OCI-LY7 (cell line): ENCODE measurements at regions not wholly inside any gene's neighbourhood (a gene's known extent, or its start where the extent isn't known, plus 50 kb on each side); places are given as distances from the start of the nearest gene placed in this dataset.

Source experiments
- BruUV-seq: library from RNA; stranded (reverse); fragments of 400-500 nt; replicated peaks from 2 replicates; lab custom pipeline; 2021; lab: Mats Ljungman, UMichigan
- CTCF ChIA-PET: fragments of 300-600 bp; sonication (Branson Sonifier 250); formaldehyde crosslinking; loops from one replicate; lab custom pipeline; 2022; ENCODE audit warnings: antibody characterized with exemption; ENCODE audit not compliant: unreplicated experiment; lab: Charles Lee
- POLR2A ChIA-PET: fragments of 300-600 bp; sonication (Branson Sonifier 250); formaldehyde crosslinking; loops from one replicate; lab custom pipeline; 2022; ENCODE audit warnings: antibody characterized with exemption; lab: Charles Lee
- DNase-seq: peaks from one replicate; pipeline ENCODE4 v3.0.0-alpha.2; 2015; ENCODE audit warnings: low spot score
- H2AFZ ChIP-seq: fragments of 200-600 bp; sonication (generic), shearing (Covaris generic); 2 replicates; pipeline ENCODE4 v1.6.1; 2014; ENCODE audit warnings: mild to moderate bottlenecking, antibody characterized with exemption, low read length, moderate library complexity
- H3K27ac ChIP-seq: fragments of 200-600 bp; sonication (generic); 2 replicates; pipeline ENCODE4 v1.5.1; 2014; ENCODE audit warnings: mixed run types, low read depth, mild to moderate bottlenecking, moderate library complexity, low read length, inconsistent platforms; ENCODE audit not compliant: poor library complexity, severe bottlenecking
- H3K36me3 ChIP-seq: fragments of 200-600 bp; sonication (generic); 2 replicates; pipeline ENCODE4 v1.6.1; 2014; ENCODE audit warnings: mild to moderate bottlenecking, antibody characterized with exemption, low read length, moderate library complexity, mixed read lengths; ENCODE audit not compliant: insufficient read depth
- H3K4me1 ChIP-seq: fragments of 200-600 bp; sonication (generic); 2 replicates; pipeline ENCODE4 v1.5.1; 2014; ENCODE audit warnings: mild to moderate bottlenecking, low read length; ENCODE audit not compliant: insufficient read depth, poor library complexity, severe bottlenecking
- H3K4me2 ChIP-seq: fragments of 200-600 bp; sonication (generic); 2 replicates; pipeline ENCODE4 v1.6.1; 2014; ENCODE audit warnings: mild to moderate bottlenecking, low read length
- H3K4me3 ChIP-seq: fragments of 200-600 bp; sonication (generic); 2 replicates; pipeline ENCODE4 v1.5.1; 2014; ENCODE audit warnings: mild to moderate bottlenecking, low read depth, low read length; ENCODE audit not compliant: poor library complexity, severe bottlenecking
- H3K79me2 ChIP-seq: fragments of 200-600 bp; sonication (generic); 2 replicates; pipeline ENCODE4 v1.6.1; 2016; ENCODE audit warnings: low read depth, mild to moderate bottlenecking, low read length, moderate library complexity, mixed read lengths; ENCODE audit not compliant: insufficient read depth
- H3K9me2 ChIP-seq: fragments of 200-600 bp; sonication (generic); 2 replicates; pipeline ENCODE4 v1.6.1; 2016; ENCODE audit warnings: mild to moderate bottlenecking, low read length, mixed read lengths; ENCODE audit not compliant: insufficient read depth
- H3K9me3 ChIP-seq: fragments of 200-600 bp; sonication (generic); 2 replicates; pipeline ENCODE4 v1.6.1; 2014; ENCODE audit warnings: mild to moderate bottlenecking, mixed run types, low read length, mixed read lengths
- H4K20me1 ChIP-seq: fragments of 200-600 bp; sonication (generic); 2 replicates; pipeline ENCODE4 v1.6.1; 2014; ENCODE audit warnings: mild to moderate bottlenecking, antibody characterized with exemption, low read length, moderate library complexity, mixed read lengths; ENCODE audit not compliant: insufficient read depth
- EZH2phosphoT487 ChIP-seq: fragments of 200-600 bp; sonication (generic); IDR thresholded peaks from 2 replicates; pipeline ENCODE4 v1.6.1; 2018; ENCODE audit warnings: low read depth, borderline replicate concordance, mild to moderate bottlenecking, mixed run types, antibody characterized with exemption, low read length, moderate library complexity, mixed read lengths
- intact Hi-C: fragments of 100-400 bp; cut with micrococcal nuclease; formaldehyde crosslinking; loops from one replicate; pipeline ENCODE4 v1.10.0; 2022; ENCODE audit not compliant: unreplicated experiment
- TF ChIP-seq, protein P1 (sequence below): fragments of 200-600 bp; sonication (generic); conservative IDR thresholded peaks from 2 replicates; pipeline ENCODE4 v1.5.1; 2014; ENCODE audit warnings: mild to moderate bottlenecking, antibody characterized with exemption, low read length, moderate library complexity, mixed read lengths

DNA sequence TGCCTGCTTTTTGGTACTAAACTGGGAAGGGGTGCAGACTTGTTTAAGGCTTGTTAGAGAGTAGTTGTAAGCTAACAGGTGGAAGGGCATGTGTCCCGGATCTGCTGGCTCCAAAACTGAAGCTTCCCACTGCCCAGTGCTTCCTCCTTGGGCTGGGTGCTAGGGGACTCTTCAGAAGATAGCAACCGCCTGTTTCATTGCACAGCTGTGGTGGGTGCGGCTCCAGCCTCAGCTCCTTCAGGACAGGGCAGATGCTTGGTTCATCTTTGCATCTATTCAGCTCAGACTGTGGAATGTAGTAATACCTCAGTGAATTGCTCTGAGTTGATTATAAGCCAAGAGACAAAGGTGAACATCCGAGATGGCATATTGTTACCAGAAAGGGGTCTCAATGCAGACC is 527.1 kb downstream of the TYW1 start:
- H3K9me3 ChIP-seq: no peaks in the 10 kb centered on the region
- DNase-seq: no peak
- H3K4me1 ChIP-seq: no peaks in the 10 kb centered on the region
- no peak overlapping the region for H3K27ac ChIP-seq
- no peaks in the 10 kb centered on the region for H4K20me1 ChIP-seq
- BruUV-seq: no TSS peak
- intact Hi-C loops: no loop called here
- no peaks in the 10 kb centered on the region for H3K36me3 ChIP-seq
- no peaks in the 10 kb centered on the region for H3K9me2 ChIP-seq
- H3K4me3 ChIP-seq: no peak overlapping the region
- ChIA-PET POLR2A (no interaction called here), CTCF (no interaction called here)
- H3K4me2 ChIP-seq: no peak overlapping the region
- no peak for TF ChIP-seq EZH2phosphoT487
- TF ChIP-seq, protein P1, sequence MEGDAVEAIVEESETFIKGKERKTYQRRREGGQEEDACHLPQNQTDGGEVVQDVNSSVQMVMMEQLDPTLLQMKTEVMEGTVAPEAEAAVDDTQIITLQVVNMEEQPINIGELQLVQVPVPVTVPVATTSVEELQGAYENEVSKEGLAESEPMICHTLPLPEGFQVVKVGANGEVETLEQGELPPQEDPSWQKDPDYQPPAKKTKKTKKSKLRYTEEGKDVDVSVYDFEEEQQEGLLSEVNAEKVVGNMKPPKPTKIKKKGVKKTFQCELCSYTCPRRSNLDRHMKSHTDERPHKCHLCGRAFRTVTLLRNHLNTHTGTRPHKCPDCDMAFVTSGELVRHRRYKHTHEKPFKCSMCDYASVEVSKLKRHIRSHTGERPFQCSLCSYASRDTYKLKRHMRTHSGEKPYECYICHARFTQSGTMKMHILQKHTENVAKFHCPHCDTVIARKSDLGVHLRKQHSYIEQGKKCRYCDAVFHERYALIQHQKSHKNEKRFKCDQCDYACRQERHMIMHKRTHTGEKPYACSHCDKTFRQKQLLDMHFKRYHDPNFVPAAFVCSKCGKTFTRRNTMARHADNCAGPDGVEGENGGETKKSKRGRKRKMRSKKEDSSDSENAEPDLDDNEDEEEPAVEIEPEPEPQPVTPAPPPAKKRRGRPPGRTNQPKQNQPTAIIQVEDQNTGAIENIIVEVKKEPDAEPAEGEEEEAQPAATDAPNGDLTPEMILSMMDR: no peak
- H2AFZ ChIP-seq: no peak overlapping the region
- no peaks in the 10 kb centered on the region for H3K79me2 ChIP-seq

DNA sequence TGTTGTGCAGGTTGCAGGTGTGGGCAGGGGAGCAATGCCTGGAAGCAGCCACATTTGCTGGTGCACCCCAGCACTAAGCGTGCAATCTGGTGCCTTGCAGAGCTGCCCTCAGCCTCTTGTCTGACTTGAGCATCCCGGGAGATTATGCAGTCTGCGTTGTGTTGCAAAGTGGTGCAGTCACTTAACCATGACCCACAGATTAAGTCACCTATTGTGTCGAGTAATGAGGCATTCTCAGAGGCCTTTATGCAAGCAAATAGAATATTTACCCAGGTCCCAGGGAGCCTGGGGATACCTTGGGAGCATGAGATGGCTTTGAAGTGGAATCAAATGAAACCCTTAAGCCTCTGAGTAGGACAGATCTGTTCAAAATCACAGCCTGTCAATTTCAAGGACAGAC is 529.0 kb downstream of the TYW1 start:
- BruUV-seq: no TSS peak
- Histone ChIP-seq H3K4me2 (no peak overlapping the region), H2AFZ (no peak overlapping the region), H3K4me1 (no peaks in the 10 kb centered on the region), H3K9me3 (no peaks in the 10 kb centered on the region), H3K9me2 (no peaks in the 10 kb centered on the region), H3K4me3 (no peak overlapping the region), H3K36me3 (no peaks in the 10 kb centered on the region), H3K27ac (no peak overlapping the region), H4K20me1 (no peaks in the 10 kb centered on the region), H3K79me2 (no peaks in the 10 kb centered on the region)
- DNase-seq: no peak
- intact Hi-C loops: no loop called here
- CTCF ChIA-PET: no interaction called here
- TF ChIP-seq, protein P1: no peak
- TF ChIP-seq EZH2phosphoT487: no peak
- POLR2A ChIA-PET: no interaction called here

- H3K27ac ChIP-seq: no peak overlapping the region
- no peak overlapping the region for H2AFZ ChIP-seq
- no peaks in the 10 kb centered on the region for H3K9me3 ChIP-seq
- H3K4me1 ChIP-seq: no peaks in the 10 kb centered on the region
- TF ChIP-seq, protein P1: no peak
- no peak for TF ChIP-seq EZH2phosphoT487
- no peaks in the 10 kb centered on the region for H3K9me2 ChIP-seq
- intact Hi-C loops: no loop called here
- no TSS peak for BruUV-seq
- no peak overlapping the region for H3K4me3 ChIP-seq
- H4K20me1 ChIP-seq: no peaks in the 10 kb centered on the region
- no peak for DNase-seq
- H3K36me3 ChIP-seq: no peaks in the 10 kb centered on the region
- POLR2A ChIA-PET: no interaction called here
- no peaks in the 10 kb centered on the region for H3K79me2 ChIP-seq
- CTCF ChIA-PET: no interaction called here
- no peak overlapping the region for H3K4me2 ChIP-seq
Measured at GRCh38 chr7:67535241-67535989, 538.8 kb downstream of the TYW1 start.
